NCI-H187 treated with DMSO at 0.1 percent for 48 hours (cell line): ENCODE measurements at regions not wholly inside any gene's neighbourhood (a gene's known extent, or its start where the extent isn't known, plus 50 kb on each side); places are given as distances from the start of the nearest gene placed in this dataset.
A peak's percentile ranks its signal among the peaks of the same experiment; 100 is the strongest.

Experiments used
- DNase-seq: peaks from one replicate; lab custom pipeline; 2025; lab: John Stamatoyannopoulos, UW

DNA sequence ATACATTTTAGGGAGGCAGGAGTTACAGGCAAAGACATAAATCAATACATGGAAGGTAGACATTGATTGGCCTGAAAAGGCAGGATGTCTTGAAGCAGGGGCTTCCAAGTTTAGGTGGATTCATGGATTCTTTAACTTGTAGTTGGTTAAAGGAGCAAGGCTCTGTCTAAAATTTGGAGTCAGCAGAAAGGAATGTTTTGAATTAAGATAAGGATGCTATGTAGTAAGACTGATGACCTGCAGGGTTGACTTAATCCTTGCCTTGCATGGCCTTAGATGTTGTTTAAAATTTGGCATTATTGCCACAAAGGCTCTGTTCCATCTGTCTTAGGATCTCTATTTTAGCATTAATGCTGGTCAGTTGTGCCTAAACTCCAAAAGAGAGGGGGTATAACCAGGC lies 171.3 kb downstream of the C5orf15 start:
- no peak for DNase-seq

DNA sequence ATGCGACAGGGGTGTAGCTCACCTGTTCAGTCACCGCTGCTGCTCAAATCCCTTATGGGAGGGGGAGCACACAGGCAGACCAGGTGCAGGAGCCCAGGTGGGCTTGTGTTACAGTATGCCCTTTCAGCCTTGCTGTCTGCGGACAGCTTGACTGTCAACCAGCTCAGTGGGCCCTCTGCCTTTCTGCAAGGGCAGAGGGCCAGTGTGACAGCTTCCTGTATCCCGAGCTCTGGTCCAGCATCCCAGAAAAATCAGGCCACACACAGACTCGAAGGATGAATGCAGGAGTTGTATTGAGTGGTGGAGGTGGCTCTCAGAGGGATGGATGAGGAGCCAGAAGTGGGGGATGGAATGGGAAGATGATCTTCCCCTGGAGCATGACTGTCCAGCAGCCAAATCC lies 172.2 kb downstream of the C5orf15 start:
- DNase-seq: no peak

DNA sequence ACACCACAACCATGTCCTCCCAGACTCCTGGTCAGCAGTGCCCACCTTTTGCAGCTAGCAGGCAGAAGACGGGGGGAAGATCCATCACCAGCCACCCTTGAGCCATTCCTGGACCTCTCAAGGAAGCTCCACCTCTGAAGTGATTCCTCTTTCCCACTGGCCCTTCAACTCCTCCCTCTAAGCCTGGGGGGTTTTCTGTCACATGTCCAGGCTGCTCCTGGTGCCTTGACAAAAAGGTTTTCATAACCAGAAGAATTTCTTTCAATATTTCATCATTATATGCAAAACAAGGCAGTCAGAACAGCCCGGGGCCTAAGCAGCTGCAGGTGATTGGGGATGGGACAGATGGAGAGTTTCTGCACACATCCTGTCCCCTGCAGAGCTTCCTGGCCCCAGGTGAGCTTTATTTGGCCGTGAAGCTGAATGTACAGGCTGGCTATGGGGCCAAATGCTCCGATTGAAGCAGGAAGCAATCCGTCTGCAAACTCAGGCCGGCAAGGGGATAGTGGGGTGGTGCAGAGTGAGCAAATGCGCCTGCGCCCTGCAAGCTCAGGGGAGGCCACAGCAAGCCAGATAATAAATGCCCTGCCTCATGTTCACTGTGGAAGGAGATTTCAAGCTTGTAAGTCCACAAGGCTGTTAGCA lies 173.5 kb downstream of the C5orf15 start:
- DNase-seq: no peak

DNA sequence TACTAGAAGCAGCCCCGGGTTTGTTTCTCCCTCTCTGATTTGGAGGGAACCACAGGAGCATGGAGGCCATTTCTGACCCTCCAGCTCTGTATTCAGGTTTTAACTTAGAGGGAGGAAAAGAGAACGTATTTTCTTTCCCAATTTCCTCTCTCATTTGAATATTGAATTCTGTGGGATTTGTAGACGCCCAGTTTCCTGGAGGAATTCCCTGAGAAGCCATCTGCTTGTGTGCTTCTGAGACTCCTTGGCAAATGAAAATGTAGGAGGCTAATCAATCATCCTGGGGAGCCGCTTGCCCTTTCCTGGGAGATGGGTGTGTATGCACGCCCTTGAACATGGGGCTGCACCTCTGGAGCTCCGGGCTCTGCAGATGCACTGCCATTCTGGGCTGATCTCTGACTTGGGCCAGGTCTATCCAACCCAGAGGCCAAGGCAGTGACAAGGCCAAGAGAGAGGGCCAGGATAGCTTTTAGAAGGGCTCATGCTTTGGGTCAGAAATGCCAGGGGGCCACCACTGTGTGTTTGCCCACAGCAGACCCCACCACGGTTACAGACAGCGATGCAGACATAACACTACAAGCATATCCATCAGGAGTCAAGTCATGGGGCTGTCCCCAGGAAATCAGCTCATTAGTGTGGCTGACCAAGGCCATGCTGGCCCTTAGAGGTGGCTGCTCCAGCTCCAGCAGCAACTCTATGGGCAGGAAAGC lies 174.5 kb downstream of the C5orf15 start:
- no peak for DNase-seq

DNA sequence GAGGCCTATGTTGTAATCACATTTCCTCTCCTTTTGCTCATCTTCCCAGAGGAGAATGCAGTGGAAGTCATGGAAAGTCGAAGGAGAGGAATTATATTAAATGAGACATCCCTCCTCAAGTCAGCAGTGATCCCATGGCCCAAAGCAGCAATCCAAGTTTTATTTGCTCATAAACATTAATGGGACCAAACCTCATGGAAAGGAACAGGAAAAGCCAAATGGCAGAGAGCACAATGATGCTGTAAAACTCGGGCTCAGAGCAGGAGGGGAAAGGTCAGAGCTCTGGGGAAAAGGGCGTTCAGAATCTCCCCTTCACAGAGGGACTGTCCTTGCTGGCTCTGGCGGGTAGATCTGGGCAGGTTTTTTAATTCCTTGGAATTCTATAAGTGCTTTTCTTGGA lies 175.8 kb downstream of the C5orf15 start:
- DNase-seq: no peak

DNA sequence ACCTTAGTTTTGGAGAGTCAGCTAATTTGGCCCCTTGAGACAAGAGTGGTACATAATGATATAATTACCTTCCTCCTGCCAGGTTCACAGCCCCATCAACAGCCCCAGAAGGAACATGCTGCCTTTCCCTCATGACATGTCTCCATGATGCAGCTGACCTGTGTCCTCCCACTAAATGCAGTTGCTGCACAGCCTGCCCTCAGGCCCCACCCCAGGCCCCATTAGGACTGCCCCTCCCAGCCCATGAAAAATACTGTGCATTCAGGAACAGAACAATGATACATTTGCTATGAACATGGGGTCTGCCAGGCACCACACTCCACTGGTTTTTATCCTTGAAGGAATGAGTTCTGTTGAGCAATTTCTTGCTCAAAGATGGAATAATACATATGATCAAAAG lies 176.4 kb downstream of the C5orf15 start:
- DNase-seq: no peak

- peak; percentile 70 for DNase-seq
These were observed 177.5 kb downstream of the C5orf15 start for GRCh38 chr5:133790898-133791297.

DNA sequence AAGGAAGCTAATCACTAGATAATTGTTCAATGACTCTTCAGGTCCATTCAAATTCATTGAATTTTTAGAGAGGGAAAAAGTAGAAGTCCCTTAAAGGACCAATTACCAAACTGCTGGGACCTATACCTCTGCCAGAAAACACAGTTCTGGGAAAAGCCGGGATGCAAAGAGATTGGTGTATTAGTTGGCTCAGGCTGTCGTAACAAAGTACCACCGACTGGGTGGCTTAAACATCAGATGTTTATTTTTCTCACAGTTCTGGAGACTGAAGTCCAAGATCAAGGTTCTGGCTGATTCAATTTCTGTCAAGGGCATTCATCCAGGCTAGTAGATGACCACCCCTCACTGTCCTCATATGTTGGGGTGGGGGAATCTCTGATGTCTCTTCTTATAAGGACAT lies 177.1 kb upstream of the FSTL4 start:
- DNase-seq: no peak

- DNase-seq: no peak
These were observed 175.8 kb upstream of the FSTL4 start for GRCh38 chr5:133788121-133788520.

DNA sequence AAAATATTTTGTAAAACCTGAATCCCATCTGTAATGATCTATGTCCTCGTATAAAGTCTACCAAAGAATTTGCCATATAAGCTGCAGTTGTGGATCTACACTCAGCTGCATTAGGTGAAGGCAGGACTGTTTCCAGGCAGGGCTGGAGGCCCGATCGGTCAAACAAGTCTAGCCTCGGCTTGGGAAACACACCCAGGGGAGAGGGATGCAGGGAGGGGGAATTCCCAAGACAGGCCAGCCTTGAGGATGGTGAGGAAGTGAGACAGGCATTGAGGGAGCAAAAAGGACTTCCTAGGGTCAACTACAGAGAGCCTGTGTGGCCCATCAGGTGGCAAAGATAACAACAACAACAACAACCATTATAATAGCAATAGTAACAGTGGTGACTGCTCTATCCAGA lies 174.1 kb upstream of the FSTL4 start:
- no peak for DNase-seq

DNA sequence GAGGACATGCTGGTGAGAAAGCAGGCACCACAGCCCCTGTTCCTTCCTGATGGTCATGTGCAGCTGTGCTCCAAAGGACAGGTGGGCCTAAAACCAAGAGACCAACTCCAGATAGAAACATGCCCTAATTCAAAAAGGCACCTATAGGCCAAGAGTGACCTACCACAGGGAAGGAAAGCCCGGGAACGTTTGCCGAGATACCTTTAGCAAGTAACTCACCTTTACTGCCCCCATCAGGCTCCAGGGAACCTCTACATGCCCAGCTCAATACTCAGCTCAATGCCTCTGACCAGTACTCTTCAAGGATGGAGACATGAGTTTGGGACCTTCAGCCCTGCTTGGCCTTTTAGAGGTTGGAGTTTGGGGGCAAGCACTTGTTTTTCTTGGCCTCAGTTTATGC lies 172.8 kb upstream of the FSTL4 start:
- no peak for DNase-seq

DNA sequence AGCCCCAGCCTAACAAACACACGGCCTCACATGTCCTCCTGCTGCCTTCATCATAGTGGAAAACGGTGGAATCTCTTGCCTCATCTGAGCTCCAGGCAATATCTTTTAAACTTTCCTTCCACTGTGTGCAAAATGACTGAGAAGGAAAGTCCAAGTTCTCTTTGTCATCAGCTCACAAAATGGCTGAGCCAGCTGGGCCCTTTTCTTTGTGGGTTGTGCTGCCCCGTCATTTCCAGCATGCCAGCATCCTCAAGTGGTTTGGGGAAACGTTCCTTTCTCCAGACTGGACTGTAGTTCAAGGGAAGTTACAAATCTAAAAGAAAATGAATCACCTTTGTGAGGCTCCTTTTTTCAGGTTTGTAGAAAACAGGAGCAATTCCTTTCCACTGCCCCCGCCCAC lies 171.1 kb upstream of the FSTL4 start:
- DNase-seq: no peak

DNA sequence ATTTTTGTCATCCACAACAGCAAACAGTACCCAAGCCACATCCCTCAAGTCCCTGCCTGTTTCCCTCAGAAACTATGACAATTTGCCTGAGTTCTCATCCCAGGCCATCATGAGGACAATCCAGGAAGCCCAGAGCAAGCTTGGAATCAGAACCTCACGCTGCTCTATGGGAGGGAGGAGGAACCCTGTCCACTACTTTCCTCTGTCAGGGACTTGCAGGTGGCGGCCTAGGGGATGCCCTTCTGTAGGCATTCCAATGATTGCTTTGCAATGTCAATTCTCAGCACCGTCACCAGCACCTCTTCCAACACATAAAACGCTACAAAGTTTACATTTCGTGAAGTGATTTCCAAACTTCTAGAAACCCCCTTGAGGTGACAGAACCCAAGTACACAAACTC lies 170.4 kb upstream of the FSTL4 start:
- DNase-seq: no peak

GRCh38 chr5:133781436-133782225 lies 169.3 kb upstream of the FSTL4 start:
- DNase-seq: no peak

- DNase-seq: no peak
These were observed 168.4 kb upstream of the FSTL4 start for GRCh38 chr5:133780619-133781280.

DNA sequence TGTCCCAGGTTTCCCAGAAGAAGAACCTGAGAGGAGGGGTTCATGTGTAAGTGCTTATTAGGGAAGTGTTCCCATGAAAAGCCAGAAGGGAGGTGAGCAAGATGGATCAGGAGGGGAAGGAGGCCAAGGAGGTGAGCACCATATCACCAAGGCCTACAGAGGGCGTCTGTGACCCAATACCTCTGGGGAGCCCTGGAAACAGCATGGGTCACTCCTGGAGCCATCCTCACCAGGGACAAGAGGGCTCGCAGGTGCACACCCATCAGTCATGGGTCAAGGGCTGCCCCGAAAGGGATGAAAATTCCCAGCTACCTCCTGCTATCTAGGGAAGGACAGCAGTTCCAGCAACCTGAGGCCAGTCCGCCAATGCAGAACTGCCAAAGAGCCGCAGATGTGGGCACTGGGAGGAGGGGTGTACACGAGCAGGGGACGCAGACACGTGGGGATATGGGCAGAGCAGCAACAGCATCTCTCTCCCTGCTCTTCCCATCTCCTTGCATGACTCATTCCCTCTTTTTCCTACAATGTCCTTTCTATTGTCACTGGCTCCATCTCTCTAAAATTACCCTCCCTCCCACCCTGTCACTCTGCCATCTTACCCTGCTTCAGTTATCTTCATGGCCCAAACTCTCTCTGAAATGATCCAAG lies 167.6 kb upstream of the FSTL4 start:
- DNase-seq: no peak

GRCh38 chr5:133778636-133779035 lies 166.3 kb upstream of the FSTL4 start:
- no peak for DNase-seq

GRCh38 chr5:133777951-133778350 lies 165.6 kb upstream of the FSTL4 start:
- DNase-seq: no peak

DNA sequence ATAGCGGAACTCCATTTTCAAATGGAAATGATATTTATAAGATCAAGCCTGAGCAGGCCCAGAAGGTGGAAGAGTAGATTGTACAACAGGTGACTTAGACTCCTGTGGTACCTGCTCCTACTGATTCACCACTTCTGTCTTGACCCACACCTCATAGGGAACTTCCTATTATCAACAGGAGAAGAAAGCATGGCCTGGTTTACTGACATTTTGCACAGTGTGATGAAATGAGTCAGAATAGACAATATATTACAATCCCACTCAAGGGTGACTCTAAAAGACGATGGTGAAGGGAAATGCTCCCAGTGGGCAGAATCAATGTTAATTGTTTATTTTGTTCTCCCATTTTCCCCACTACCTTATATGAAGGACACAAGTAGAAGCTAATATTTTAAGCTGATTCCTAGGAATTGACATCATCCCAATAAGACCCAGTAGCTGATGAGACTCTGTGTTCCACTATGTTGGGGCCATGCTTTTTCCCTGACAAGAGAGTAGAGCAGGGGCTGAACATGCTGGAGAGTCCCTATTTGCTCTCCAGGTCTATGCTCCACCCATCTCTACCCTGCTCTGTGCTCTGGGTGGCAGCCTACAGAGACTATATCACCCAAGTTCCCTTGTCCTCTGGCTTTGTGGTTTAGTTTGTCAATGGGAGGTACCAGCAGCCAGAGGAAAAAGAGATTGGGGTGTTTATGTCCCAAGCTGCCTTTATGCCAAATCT lies 163.4 kb upstream of the FSTL4 start:
- DNase-seq: no peak

GRCh38 chr5:133773247-133774202 lies 161.2 kb upstream of the FSTL4 start:
- no peak for DNase-seq
